GM20431 (cell line): ENCODE measurements at regions not wholly inside any gene's neighbourhood (a gene's known extent, or its start where the extent isn't known, plus 50 kb on each side); places are given as distances from the start of the nearest gene placed in this dataset.
"Not testable (repeated sequence)": the region's sequence is repeated elsewhere in the genome, so short reads cannot be mapped to it uniquely, and the experiment has no call there.

Experiments used
- in situ Hi-C: fragments of 300-500 bp; cut with MseI, MboI; formaldehyde crosslinking; loops from one replicate; pipeline ENCODE4 v1.15.0; 2020; ENCODE audit warnings: low sequenced_read_pairs; ENCODE audit not compliant: unreplicated experiment

GRCh38 chr6:137933696-137934095 is 66.6 kb downstream of the TNFAIP3 start:
- in situ Hi-C loops: no loop called here

DNA sequence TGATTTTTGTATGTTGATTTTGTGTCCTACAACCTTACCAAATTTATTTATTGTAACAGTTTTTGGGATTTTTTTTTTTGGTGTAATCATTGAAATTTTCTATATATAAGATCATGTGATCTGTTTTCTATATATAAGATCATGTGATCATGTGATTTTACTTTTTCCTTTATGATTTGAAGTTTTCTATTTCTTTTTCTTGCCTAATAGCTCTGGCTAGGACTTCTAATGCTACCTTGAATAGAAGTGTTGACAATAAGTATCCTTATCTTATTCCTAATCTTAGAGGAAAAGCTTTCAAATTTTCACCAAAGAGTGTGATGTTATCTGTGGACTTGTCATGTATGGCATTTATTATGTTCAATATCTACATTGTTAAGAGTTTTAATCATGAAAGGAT is 69.7 kb downstream of the TNFAIP3 start:
- in situ Hi-C loops: no loop called here

DNA sequence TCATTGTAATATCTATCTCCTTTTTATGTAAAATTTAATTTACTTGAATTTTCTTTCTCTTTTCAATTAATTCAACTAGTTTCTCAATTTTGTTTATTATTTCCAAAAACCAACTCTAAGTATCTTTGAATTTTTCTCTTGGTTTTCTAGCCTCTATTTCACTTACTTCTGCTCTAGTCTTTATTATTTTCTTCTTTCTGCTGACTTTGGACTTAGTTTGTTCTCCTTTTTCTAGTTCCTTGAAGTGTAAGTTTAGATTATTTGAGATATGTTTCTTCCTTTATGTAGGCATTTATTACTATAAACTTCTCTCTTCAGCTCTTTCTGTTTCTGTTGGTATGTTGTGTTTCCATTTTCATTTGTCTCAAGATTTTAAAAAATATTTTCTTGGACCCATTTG is 70.8 kb downstream of the TNFAIP3 start:
- in situ Hi-C loops: no loop called here

DNA sequence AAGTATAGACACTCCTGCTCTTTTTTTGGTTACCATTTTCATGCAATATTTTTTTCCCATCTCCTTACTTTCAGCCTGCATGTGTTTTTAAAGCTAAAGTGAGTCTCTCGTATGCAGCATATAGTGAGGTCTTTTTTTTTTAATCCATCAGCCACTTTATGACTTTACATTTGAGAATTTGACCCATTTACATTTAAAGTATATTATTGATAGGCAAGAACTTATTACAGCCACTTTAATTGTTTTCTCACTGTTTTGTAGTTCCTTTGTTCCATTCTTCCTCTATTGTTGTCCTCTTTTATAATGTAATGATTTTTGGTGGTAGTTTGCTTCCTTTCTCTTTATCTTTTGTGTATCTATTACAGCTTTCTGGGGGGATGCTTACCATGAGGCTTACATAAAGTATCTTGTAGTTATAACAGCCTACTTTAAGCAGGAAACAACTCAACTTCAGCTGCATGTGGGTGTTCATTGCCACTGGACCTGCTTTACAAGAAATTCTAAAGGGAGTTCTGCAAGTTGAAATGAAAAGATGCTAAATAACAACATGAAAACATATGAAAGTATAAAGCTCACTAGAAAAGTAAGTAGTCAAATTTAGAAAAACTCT is 71.8 kb downstream of the TNFAIP3 start:
- in situ Hi-C loops: no loop called here

GRCh38 chr6:137941995-137942394 is 74.9 kb downstream of the TNFAIP3 start:
- in situ Hi-C loops: no loop called here

DNA sequence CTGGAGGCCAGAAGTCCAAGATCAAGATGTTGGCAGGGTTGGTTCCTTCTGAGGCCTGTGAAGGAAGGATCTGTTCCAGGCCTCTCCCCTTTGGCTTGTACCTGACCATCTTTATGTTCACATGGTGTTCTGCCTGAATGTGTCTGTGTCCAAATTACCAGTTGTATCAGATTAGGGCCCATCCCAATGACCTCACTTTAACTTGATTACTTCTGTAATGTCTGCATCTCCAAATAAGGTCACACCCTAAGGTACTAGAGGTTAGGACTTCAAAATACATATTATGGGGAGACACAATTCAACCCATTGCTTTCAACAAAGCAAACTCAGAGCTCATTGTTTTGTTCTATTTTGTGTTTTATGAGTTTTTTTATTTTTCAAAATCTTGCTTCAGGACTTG is 75.7 kb downstream of the TNFAIP3 start:
- in situ Hi-C loops: no loop called here

DNA sequence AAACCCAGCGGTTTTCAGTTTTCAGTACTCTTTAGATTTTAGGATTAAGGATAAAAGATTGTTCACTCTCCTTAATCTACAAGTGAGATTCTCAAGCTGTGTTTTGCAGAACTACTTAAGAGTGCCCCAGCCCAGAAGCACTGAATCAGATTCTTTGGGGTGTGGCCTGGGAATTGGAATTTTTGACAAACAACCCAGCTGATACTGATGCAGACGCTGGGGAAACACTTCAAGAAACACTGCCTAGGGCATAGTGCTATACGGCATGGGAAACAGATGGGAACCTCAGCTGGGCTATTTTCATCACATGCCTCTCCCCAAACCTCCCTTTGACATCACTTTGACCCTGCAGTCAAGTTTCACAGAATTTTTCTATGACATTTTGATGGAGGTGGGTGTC is 77.3 kb downstream of the TNFAIP3 start:
- in situ Hi-C loops: not testable (repeated sequence)

DNA sequence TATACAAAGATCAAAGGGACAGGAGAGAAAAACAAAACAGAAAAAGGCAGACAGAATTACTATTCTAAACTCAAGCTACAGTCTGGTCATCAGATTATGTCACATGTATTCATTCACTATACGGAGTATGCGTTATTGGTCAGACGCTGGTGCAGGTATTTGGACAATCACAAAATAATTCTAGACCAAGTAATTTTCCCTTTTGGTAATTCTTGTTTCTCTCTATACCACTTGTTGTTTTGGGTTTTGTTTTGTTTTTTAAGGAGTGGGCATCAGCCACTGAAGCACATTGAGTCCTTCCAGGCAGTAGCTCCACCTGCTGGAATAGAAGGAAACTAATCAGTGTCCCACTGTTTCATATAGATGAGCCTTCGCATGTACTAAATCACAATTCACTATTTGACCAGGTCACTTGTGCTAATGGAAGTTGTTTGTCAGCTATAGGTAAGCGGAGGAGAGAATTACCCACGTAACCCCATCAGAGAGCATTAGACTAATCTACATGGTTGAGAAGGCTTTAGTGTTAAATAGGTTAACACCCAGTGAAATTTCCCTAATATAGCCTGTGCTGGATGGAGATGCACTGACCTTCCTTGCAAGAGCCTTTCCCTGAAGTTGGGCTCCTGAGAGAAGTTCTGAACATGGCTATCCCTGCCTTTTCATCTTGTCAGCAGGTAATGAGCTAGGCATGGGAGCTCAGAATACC is 77.9 kb downstream of the TNFAIP3 start:
- in situ Hi-C loops: no loop called here

DNA sequence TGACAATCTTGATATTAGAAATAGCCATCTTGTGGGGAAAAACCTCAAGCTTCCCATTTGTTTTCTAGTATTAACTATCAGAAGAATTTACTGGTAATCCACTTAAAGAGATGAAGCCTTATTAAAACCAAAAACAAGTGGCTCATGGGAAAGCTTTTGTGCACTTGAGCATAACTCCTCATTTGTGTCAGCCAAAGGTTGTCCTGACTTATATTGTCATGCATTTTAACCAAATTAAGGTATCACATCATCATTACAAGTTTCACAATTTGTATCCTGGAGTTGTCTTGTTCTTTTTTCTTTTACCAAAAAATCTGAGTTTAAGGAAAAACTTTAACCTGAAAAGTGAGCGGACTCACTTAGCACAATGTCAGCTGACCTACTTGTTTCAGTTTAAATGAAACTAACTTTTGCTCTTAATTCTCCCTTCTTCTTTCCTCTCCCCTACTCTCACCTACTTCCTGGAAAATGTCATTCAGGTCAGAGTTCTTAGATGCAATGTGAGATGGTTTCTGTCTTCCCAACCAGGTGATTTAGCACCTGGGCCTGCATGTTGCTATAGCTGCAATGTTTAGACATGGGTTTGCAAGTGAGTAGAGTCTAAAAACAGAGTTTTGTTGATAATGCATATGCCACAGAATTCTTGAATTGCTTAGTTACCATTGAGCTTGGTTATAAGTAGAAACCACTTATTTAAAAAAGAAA is 82.8 kb downstream of the TNFAIP3 start:
- in situ Hi-C loops: no loop called here

DNA sequence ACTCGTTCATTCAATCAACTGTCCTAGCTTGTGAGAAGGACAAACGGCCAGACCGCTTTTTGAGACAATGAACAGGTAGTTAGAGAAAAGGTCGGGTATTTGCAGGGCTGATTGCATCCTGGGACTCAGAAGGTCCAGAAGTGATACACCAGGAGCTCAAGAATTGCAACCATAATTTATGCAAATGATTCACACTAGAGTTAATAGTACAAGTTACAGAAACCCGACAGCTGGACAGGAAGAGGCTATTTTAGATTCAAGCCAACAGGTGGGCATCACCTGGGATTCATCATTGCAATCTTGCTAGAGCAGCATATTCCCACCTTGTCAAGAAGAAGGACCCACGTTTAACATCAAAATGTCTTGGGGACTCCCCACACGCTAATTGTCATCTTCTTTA is 83.5 kb downstream of the TNFAIP3 start:
- in situ Hi-C loops: no loop called here

GRCh38 chr6:137951064-137951597 is 84.1 kb downstream of the TNFAIP3 start:
- in situ Hi-C loops: no loop called here

DNA sequence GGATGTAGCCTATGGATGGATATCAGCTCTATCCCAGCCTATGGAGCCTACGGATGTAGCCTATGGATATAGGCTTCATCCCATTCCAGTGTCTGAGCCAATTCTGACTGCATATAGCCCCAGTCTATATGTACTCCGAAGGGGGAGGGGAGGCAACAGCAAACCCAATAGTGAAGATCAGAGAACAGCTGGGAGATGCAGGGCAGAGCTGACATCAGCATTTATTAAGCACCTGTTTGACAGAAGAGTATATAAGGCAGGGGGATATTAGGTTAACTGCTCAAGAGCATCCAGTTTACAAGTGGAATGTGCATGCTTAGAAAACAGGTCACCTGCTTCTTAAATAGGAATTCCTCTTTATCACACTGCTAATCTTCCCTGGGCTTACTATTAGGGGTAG is 85.2 kb downstream of the TNFAIP3 start:
- in situ Hi-C loops: no loop called here

- in situ Hi-C loops: no loop called here
These were observed 86.7 kb downstream of the TNFAIP3 start for GRCh38 chr6:137953761-137954160.

DNA sequence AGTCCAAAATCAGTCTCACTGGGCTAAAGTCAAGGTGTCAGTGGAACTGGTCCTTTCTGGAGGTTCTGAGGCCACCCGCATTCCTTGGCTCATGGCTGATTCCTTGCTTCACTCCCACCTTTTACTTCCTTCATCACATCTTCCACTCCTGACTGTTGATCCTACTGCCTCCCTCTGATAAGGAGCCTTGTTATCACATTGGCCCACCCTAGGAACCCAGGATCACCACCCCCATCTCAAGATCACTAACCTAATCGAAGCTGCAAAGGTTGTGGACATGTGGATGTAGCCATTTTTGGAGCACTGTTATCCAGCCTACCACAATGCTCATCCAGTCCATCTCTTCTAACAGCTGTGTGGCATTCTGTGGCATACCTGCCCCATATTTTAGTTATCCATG is 87.2 kb downstream of the TNFAIP3 start:
- in situ Hi-C loops: no loop called here

GRCh38 chr6:137956098-137956488 is 89.0 kb downstream of the TNFAIP3 start:
- in situ Hi-C loops: no loop called here

DNA sequence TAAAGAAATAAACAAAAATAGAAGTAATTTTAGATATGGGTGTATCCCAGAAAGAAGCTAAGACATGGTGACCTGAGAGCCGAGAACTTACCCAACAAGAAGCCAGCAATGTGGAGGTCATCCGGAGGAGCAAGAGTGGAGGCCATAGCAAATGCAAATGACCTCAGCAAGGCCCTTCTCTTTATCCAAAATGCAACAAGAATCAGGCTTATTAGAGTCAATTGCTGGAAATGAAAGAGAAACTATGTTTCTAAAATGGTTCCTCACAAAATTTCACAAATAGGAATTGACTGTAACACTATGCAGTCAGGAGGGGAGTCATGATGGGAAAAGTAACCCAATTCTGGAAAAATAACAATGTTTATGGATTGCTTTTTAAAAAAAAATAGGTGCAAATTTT is 90.4 kb downstream of the TNFAIP3 start:
- in situ Hi-C loops: no loop called here

- in situ Hi-C loops: no loop called here
These were observed 91.9 kb downstream of the TNFAIP3 start for GRCh38 chr6:137958811-137959565.

DNA sequence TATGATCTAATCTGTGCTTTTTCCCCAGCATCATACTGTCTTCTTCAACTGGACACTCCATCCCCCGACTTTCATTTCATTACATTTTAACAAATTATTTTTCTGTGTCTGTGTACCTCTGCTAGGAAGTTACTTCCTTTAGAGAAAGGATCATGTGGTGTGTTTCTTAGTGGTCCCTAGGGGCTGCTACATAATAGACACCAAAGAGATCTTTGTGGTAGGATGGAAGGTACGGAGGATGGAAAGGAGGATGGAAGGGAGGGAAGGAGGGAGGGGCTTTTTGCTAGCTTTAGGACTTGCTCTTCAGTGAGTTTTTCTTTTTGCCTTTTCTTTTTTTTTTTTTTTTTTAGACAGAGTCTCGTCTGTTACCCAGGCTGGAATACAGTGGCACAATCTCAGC is 95.7 kb downstream of the TNFAIP3 start:
- in situ Hi-C loops: no loop called here

DNA sequence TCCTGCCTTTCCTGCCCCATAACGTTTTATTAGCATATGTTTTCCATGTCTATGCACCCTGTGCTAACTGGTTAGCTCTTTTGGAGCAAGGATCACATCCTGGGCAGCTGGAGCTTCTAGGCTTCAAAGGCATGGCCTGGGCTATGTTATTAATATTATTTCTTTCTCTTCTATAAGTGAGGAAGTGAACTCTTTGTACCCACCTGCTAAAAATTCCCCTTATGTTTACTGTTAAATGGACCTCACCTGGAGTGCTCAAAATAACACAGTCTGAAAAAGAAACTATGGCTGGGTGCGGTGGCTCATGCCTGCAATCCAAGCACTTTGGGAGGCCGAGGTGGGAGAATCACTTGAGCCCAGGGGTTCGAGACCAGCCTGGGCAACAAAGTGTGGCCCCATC is 97.8 kb downstream of the TNFAIP3 start:
- in situ Hi-C loops: no loop called here

DNA sequence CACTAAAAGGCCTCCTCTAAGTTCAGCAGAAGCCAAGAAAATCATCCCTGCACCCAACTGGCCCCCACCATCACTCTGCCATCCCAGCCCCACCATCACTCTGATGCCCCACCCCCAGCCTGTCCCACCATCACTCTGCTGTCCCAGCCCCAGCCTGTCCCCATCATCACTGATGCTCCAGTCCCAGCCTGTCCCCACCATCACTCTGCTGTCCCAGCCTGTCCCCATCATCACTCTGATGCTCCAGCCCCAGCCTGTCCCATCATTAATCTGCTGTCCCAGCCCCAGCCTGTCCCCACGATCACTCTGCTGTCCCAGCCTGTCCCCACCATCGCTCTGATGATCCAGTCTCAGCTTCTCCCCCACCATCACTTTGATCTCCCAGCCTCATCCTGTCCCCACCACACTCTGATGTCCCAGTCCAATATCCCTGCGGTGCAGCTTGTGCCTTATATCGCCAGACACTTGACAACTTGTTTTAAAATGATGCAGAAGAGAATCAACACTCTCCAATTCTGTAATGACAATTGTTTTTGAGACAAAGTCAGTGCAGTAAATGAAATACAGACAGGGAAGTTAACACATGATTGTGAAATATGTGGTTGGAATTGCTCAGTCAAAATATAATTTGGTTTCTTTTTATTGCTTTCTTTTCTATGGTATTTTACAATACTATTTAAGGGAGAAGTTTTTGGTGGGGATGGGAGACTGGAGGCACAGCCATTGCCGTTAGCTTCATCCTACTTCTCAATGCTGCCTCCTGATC is 100.8 kb downstream of the TNFAIP3 start:
- in situ Hi-C loops: no loop called here
